Activated CD8-positive, alpha-beta memory T cell treated with anti-CD3 and anti-CD28 coated beads for 24 hours (primary cell): ENCODE measurements at regions not wholly inside any gene's neighbourhood (a gene's known extent, or its start where the extent isn't known, plus 50 kb on each side); places are given as distances from the start of the nearest gene placed in this dataset.

Experiments used
- DNase-seq: peaks from one replicate; pipeline ENCODE4 v3.0.0-alpha.2; 2020

- no peak for DNase-seq
Observed at GRCh38 chr2:58917596-58917995, 676.5 kb upstream of the FANCL start.

- DNase-seq = no peak
Observed at GRCh38 chr2:58916063-58916462, 674.9 kb upstream of the FANCL start.

GRCh38 chr2:58914733-58915505, 673.8 kb upstream of the FANCL start:
- DNase-seq = no peak

GRCh38 chr2:58913082-58913726, 672.1 kb upstream of the FANCL start:
- no peak for DNase-seq

- DNase-seq = no peak
Observed at GRCh38 chr2:58911877-58912276, 670.8 kb upstream of the FANCL start.

GRCh38 chr2:58908501-58909154, 667.5 kb upstream of the FANCL start:
- DNase-seq = no peak

- DNase-seq = no peak
Observed at GRCh38 chr2:58907644-58908043, 666.5 kb upstream of the FANCL start.

- no peak for DNase-seq
Observed at GRCh38 chr2:58906081-58906645, 665.0 kb upstream of the FANCL start.

- no peak for DNase-seq
Observed at GRCh38 chr2:58904095-58904494, 663.0 kb upstream of the FANCL start.

- DNase-seq = no peak
Observed at GRCh38 chr2:58903427-58903826, 662.3 kb upstream of the FANCL start.

GRCh38 chr2:58900246-58901027, 659.3 kb upstream of the FANCL start:
- DNase-seq = no peak

- DNase-seq = no peak
Observed at GRCh38 chr2:58899692-58900091, 658.6 kb upstream of the FANCL start.

- no peak for DNase-seq
Observed at GRCh38 chr2:58896638-58897037, 655.5 kb upstream of the FANCL start.

- no peak for DNase-seq
Observed at GRCh38 chr2:58895857-58896256, 654.7 kb upstream of the FANCL start.

- DNase-seq = no peak
Observed at GRCh38 chr2:58893656-58894351, 652.7 kb upstream of the FANCL start.

GRCh38 chr2:58891828-58892377, 650.8 kb upstream of the FANCL start:
- DNase-seq = no peak

- DNase-seq = no peak
Observed at GRCh38 chr2:58890865-58891525, 649.9 kb upstream of the FANCL start.

GRCh38 chr2:58886009-58886408, 644.9 kb upstream of the FANCL start:
- DNase-seq = no peak

- DNase-seq = no peak
Observed at GRCh38 chr2:58879834-58880233, 638.7 kb upstream of the FANCL start.

- no peak for DNase-seq
Observed at GRCh38 chr2:58878778-58879177, 637.7 kb upstream of the FANCL start.

- no peak for DNase-seq
Observed at GRCh38 chr2:58876126-58876525, 635.0 kb upstream of the FANCL start.
